Iris pigment epithelial cell (primary cell): ENCODE measurements at regions not wholly inside any gene's neighbourhood (a gene's known extent, or its start where the extent isn't known, plus 50 kb on each side); places are given as distances from the start of the nearest gene placed in this dataset.

ENCODE experiments used
- DNase-seq: peaks from one replicate; pipeline ENCODE4 v3.0.0-alpha.2; 2011; ENCODE audit warnings: low read depth

DNA sequence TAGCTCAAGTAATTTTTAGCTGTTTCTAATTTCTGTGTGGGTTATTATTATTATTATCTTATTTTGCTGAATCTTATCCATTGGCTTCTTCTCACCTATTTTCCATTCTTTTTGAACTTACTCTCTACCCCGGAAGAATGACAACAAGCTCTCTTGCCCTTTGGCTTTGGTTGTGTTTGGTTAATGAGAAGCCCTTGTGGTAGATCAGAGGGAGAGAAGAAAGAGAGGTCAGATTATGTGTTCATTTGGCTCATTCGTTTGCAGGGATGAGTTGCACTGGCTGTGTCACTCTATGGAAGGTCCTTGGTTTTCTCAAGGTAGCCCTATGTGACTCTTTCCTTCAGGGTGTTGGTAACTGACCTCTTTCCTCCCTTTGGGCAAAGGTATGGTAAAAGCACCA, 391.9 kb downstream of the LMO4 start:
- DNase-seq, result no peak

DNA sequence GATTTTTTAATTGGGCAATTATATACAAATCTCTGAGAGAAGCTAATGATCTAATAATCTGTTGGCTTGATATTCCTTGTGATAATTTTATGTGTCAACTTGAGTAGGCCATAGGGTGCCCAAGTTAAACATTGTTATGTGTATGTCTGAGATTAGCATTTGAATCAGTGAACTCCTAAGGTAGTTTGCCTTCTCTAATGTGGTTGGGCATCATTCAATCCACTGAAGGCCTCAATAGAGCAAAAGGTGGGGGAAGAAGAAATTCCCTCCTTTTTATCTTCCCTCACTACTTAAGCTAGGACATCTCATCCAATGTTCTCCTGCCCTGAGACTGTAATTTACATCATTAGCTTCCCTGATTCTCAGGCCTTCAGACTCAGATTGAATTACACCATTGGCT, 394.5 kb downstream of the LMO4 start:
- DNase-seq, result no peak

DNA sequence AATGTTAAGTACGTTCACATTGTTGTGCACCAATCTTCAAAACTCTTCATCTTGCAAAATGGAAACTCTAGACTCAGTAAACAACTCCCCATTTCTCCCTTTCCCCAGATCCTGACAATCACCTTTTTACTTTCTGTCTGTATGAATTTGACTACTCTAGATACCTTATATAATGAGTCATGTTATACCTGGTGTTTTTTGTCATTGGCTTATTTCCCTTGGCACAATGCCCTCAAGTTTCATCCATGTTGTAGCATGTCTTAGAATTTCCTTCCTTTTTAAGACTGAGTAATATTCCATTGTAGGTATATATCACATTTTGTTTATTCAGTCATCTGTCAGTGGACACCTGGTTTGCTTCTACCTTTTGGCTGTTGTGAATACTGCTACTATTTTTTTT, 399.5 kb downstream of the LMO4 start:
- no peak for DNase-seq

DNA sequence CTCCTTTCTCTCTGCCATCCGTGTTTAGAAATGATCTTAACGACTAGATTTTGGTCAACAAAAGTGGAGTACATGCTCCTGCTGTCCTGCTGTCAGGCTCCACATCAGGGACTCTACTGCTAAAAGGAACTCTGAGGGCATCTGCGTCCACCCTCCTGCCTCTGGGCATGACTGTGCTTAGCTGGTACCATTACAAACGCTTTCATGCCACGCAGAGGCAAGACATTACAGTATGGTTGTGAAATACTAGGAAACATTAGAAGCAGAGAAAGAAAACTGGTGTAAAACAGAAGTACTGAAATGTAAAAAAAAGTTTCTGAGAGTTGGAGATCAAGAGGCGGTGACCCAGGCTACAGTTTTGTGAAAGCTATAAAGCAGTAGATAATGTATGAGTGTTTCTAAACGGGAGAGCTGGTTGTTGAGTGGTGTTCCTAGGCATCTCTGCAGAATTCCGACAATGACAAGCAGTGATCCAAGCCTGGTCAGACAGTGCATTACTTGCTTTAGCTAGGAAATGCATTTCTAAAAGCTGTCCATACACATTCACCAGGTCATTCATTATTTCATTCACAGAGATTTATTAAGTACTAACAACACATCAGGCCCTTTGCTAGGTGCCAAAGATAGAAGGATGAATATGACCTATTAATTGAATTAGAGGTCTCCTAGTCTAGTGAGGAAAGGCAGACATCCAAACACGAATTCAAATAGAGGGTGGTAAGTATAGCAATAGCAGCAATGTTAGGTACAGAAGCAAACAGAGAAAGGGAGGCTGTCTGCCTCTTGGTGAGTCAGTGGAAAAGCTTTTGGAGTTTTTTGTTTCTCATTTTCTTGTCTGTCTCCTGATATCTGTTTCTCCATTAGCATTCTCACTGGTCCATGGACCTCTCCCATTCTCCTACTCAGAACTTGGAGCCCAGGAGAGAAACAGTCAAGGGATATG, 401.9 kb downstream of the LMO4 start:
- DNase-seq, result no peak

DNA sequence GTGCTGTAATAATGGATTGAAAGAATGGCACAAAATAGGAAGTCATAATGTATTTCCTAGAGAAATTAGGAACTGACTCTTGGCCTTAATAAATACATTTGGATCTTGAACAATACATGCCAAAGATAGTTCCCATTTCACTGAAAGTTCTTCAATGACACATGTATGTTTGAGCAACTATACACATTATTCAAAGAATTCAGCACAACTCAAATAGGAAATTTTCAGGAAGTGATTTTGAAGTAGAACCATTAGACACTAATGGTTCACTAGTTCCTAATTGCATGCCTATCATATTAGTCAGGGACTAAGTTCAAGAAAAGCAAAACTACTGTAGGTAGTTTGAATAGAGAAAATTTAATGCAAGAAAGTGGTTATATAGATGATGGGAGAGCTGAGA, 404.7 kb downstream of the LMO4 start:
- no peak for DNase-seq

DNA sequence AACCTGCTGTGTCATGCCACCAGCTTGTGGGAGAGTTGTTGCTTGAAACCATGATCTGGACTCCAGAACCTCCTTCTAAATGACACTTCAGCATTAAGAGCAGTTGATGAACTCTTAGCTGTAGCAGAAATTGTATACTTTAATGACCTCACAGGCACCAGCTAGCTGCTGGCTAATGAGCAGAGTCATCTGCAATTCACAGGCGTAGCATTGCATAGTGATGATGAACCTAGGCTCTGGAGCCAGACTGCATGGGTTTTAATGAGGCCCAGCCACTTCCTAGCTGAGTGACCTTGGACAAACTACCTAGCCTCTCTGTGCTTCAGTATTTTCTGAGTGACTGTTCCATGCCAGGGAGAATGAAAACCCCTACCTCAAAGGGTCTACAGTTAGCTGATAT, 407.1 kb downstream of the LMO4 start:
- DNase-seq, result no peak

DNA sequence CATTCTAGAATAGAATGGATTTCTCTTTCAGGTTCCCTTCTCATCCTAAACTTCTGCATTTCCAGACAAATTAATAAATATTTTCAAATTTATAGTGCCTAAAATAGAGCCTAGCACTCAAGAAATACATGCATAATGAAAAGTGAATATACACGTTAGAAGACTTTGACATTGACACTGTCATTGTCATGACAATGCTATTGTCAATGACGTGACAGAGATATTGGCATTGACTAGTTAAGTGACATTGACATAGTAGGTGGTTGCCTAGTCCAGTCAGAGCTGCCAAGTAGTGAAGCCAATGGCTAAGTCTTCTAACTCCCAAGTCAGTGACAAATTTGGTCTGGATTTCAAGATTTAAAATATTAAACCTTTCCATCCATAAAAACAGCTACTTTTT, 410.5 kb downstream of the LMO4 start:
- no peak for DNase-seq

DNA sequence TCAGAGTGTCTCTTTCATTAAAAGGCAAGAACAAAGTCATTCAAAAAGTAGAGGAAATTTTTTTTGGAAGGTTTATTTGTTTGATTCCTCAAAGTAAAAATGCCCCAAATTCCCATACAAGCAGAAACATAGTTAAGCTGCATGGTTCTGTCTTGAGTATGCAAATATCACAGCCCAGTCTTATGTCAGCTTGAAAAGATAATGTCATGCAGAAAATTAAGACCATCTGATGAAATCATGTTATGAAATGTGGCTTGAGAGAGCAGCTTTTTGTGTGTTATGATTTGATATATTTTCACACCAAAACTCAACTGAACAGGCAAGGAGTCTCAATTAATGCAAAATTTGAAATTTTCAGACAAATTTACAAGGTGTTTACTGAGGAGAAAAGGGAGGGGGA, 411.0 kb downstream of the LMO4 start:
- no peak for DNase-seq

DNA sequence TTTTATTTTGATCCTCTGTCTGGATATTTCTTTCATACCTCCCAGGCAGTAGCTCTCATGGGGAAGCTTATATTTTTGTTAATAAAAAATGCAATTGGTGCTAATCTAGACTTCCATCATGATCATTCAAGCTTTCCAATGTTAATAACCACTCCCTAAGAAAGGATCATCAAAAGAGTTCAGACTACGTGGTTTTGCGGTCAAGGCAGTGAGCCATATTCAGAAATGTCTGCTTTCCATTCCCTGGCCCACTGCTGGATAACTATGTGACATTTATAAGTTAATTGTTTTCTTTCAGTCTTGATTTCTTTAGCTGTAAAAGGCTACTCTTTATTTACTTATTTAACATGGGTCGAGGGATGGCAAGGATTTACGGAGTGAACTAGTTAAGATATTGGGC, 414.6 kb downstream of the LMO4 start:
- no peak for DNase-seq

DNA sequence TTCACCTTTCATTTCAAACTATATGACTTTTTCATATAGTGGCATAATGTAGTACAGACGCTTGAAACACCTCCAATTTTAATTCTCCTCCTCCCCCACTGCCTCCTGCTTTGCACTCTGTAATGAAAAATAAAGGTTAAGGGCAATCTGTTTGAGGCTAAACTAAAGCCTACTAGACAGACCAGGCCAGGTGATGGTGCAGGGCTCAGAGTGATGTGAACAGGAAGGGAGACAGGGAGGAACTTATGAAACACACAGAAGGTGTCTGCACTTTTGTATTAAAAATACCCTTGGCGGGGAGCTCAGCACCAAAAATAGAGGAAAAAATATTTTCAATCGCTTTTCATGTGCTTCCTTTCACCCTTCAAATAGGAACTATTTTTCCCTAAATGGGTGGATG, 415.4 kb downstream of the LMO4 start:
- no peak for DNase-seq

DNA sequence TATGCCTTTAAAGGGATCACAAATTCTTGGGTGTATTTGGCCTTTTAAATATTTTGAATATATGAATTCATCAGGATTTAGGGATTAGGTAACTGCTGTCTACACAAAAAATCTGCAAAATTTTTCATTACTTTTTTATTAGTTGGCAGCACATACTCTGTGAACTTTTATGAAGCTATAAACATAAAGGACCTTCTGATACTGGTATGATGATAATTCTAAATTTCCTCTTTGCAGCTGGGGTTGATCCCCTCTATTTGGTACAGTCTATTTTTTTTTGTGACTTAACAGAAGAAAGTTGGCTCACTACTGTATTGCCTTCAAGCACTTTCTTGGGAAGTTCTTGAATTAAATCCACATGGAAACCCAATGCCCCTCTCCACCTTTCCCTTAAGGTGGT, 416.1 kb downstream of the LMO4 start:
- DNase-seq, result no peak

DNA sequence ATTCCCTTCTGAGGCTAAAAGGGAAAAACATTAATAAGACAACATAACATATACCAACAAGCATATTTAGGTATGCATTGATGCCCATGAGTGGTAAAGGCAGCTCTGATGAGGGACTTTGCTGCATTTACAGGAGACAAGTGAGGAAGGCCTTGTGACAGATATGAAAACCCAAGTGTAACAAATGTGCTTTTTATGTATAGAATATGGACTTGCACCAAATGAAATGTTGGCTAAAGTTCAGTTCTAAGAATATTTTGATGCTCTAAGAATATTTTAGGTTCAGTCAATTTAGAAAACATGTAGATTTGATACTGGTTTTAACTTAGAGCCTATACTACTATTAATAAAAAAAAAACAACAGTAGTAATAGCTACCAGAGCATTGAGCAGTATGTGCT, 424.7 kb downstream of the LMO4 start:
- no peak for DNase-seq

DNA sequence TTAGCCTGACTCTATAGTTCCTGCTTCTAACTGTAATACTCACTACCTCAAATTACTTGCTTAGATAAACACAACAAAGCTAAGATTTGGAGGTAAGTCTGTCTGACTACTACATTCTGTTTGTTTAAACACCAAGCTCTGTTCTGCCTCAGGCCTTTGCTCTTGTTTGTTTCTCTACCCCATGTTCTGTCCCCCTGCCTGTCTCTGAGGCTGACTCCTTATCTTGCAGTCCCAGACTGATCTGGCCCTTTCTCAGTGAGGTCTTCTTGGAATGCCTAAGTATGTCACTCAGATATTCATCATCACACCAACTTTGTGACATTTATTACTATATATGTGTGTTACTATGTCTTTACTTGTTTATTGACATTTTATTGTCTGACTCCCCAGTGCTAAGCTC, 425.5 kb downstream of the LMO4 start:
- DNase-seq, result no peak

DNA sequence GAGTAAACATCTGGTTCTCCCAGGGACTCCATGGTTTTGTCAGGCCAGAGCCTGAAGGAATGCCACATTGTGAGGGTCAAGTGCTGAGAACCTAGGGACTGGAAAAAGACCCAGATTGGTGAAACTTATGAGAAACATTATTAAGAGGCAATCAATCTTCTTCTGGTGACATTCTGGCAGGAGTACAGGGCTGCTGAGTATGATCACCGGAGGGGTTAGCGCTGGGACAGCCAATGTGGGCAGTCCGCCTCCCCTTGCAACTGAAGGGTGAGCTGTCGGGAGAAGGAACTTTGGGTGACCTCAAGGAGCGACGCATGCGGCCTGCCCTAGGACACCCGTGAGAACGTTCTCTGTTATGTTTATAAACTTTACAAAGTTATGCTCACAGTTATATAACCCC, 429.0 kb downstream of the LMO4 start:
- DNase-seq, result peak; percentile 15

DNA sequence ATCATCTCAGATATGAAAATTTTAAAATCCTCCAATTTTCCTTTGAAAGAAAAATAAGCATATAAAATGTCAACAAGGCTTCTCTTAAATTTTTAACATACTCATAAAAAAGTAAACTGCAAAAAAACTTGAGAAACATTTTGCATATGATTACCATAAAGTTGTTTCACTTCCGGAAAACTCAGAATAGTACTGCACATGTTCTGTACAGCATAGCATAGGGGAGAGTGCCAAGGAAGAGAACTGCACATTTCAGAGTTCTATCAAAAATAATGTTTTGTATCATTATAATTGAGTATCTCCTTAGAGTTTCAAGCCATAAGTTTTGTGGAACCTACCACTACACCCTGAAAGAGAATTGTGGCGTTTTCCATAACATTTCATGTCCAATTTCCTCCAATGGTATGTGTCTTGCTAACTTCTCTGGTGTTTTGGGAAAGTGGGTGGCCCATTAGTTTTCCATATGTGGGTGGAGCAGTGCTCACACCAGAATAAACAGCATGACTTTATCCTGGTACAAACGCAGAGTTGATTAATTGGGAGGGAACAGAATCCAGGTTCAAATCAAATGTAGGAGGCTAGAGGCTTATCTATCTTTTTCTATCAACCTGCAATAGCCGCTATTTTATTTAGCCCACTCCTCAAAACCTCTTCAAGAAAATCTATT, 430.9 kb downstream of the LMO4 start:
- no peak for DNase-seq

DNA sequence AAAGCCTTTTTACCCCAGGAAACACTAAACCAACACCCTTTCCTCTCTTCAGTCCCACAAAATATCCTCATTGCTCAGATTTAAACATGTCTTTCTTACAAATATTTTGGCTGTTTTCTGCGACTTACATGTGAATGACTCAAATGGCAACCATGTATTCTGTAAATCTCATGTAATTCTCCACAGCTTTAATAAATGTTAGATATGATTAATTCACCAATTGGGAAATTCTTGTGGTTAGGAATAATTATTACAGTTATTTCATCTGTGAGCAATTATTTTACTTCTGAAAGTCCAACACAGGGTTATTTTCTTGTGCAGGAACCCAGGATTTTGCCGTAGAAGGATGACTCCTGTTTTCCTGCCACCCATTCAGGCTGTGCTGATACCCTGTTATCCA, 431.5 kb downstream of the LMO4 start:
- no peak for DNase-seq

DNA sequence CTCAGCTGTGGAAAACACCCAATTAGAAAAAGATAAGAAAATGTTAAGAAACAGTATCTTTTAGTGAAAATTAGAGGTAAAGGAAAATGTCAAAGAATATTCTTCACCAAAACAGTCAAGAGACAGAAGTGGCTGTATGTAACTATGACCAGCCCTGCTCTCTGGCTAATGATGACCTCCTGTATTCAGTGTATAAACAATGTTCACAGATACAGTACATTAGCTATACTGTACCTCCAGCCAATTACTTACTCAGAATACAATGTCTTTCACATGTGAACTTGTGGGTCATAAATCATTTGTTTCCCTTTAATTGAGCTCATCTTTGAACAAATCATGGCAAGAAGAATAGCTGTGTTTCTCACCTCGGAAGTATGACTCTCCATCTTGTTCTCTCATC, 432.0 kb downstream of the LMO4 start:
- DNase-seq, result no peak

DNA sequence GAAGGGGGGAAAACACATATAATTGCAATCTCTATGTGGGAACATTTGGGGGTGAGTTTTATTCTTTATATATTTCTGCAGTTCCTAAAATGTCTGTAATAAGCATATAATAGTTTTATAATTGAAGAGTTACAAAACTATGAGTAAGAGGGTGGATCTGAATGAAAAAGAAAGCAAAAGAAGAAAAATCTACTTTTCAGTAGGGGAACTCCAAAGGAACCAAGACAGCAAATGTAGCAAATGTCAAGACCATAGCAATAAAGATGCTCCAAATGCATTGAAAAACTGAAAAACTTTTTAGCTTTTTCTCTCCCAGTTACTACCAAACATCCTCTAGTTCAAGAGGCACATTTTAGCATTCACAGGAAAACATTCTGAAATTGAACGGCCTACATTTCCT, 434.8 kb downstream of the LMO4 start:
- no peak for DNase-seq

DNA sequence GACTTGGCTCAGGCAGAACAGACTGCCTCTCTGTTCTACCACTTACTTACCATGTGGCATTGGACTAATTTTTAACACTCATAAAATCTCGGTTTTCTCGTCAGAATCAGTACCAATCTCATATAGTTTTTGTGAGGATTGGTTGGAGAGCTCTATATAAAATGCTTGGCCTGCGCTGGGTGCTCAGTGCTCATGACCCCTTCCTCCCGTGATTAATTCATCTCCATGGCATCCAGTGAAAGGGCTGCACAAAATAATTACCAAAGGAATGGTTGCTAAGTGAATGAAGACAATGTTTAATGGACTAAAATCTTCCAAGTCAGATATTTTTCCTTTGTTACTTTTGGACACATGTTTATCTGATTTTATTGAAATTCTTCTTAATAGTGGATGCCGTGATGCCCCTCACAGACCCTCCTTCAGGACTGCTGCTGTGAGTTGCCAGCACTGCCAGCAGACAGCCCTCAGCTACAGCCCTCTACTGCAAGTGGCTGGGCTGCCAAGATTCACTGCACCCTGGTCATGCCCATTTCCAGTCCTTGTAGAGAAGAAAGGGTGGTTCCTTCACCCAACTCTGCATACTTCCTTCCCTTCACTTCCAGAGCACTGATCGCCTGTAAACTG, 436.5 kb downstream of the LMO4 start:
- DNase-seq, result no peak

DNA sequence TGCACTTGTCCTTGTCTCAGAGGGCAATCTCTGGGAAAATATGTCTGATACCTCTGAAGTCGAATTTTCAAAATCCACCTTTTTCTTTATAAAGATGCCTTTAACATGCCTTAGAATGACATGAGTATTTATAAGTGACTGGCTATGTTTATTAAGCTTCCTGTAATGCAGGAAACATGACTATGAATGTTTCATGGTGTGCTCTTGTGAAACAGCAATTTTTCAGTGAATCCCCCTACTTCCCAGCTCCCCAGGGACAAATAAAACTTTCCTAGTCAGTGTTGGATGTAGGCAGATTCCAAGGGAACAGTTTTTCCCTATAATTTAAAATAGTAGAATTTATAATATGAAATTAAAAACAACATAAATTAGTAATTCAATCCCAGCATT, 437.0 kb downstream of the LMO4 start:
- DNase-seq, result peak; percentile 39

DNA sequence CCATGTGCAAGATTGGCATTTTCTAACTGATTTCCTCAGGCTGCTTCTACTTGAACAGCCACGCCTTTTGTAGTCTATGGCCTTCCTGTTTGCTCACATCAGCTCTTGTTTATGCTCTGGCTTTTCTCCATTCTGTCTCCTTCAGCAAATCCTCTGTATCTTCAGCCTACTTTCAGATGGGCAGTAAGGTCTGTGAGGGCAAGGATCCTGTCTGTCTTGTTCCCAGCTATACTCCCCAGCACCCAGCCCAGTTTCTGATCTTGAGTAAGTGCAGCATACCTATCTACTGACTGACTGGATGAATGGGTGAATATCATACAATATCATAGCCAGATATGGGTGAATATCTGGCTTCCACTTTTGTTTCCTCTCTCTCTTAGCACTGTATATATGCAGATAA, 438.1 kb downstream of the LMO4 start:
- DNase-seq, result peak; percentile 66

DNA sequence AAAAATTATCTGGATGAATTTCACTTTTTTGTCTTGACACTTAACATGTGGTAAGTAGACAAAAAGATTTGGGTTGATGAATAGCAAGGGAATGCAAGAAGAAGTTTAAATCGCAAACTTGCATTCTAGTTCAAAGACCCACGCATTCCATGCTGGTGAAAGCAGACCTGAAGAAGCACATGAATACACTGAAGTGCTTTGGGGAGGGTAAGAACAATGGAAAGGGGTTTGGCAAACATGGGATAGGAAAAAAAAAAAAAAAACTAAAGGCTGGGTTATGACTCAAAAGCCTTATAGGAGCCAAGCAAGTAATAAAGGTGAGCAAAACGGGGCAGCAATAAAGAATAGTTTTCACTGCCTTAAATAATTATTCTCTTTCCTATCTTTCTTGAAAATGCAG, 450.2 kb downstream of the LMO4 start:
- no peak for DNase-seq

DNA sequence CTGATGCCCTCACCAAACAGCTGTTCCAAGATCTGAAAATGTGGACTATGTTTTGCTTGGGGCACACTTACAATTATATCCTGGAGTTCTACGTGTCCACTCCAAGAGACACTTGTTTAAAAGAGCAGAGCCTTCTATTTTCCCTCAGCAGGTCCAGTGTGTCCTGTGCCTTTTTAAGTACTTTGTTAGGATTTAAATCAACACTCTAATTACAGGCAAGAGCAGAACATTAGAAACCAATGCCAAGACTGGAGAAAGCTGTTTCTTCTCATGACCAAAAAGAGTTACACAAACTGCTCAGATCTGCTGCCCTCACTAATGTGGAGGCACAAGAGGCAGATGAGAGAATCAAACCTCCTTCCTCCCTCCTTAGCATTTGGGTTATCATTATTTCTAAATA, 452.9 kb downstream of the LMO4 start:
- DNase-seq, result no peak
